Bronchial epithelial cell (primary cell): ENCODE measurements at regions not wholly inside any gene's neighbourhood (a gene's known extent, or its start where the extent isn't known, plus 50 kb on each side); places are given as distances from the start of the nearest gene placed in this dataset.
A peak's percentile ranks its signal among the peaks of the same experiment; 100 is the strongest.

Source experiments
- DNase-seq: peaks from one replicate; pipeline ENCODE4 v3.0.0-alpha.2; 2010; ENCODE audit warnings: low read depth
- FAIRE-seq: peaks from 2 replicates; lab custom pipeline; 2011; peaks lifted over from hg19 to GRCh38; lab: Jason Lieb, UNC
- H3K27me3 ChIP-seq: 2 replicates; pipeline ENCODE4 v1.5.1; 2011; ENCODE audit warnings: low read length; ENCODE audit not compliant: control insufficient read depth, insufficient read depth
- H3K36me3 ChIP-seq: 2 replicates; pipeline ENCODE4 v1.5.1; 2011; ENCODE audit warnings: low read length; ENCODE audit not compliant: control insufficient read depth, insufficient read depth
- H3K4me3 ChIP-seq: 2 replicates; pipeline ENCODE4 v1.5.1; 2011; ENCODE audit warnings: mild to moderate bottlenecking, low read depth, low read length, control low read depth
- TF ChIP-seq, protein P1 (sequence below): IDR thresholded peaks from 2 replicates; pipeline ENCODE4 v1.5.1; 2011; ENCODE audit warnings: mild to moderate bottlenecking, moderate library complexity, low read length, control low read depth, inconsistent platforms; ENCODE audit not compliant: insufficient read depth, severe bottlenecking

DNA sequence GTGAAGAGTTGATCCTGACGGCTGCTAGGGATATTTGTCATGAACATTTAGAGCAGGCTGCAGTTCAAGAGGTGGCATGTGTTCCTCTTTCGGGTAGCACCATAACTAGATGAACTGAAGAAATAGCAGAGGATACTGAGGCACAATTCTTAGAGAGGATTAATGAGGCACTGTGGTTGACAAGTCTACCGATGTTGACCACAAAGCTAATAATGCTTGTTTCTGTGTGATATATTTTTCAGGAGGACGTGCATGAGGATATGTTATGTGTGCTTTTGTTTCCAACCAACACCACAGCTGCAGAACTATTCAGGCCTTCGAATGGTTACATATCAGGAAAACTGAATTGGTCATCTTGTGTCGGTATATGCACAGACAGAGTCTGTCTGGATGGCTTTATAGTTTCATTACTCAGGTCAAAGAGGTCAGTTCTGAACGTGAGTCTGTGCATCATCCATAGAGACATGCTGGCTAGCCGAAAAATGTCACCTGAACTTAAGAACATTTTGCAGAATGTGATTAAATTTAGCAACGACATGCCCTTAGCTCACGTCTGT, 210.1 kb upstream of the IRS2 start:
- TF ChIP-seq, protein P1, sequence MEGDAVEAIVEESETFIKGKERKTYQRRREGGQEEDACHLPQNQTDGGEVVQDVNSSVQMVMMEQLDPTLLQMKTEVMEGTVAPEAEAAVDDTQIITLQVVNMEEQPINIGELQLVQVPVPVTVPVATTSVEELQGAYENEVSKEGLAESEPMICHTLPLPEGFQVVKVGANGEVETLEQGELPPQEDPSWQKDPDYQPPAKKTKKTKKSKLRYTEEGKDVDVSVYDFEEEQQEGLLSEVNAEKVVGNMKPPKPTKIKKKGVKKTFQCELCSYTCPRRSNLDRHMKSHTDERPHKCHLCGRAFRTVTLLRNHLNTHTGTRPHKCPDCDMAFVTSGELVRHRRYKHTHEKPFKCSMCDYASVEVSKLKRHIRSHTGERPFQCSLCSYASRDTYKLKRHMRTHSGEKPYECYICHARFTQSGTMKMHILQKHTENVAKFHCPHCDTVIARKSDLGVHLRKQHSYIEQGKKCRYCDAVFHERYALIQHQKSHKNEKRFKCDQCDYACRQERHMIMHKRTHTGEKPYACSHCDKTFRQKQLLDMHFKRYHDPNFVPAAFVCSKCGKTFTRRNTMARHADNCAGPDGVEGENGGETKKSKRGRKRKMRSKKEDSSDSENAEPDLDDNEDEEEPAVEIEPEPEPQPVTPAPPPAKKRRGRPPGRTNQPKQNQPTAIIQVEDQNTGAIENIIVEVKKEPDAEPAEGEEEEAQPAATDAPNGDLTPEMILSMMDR = no peak
- H3K27me3 ChIP-seq = no peaks in the 10 kb centered on the region
- DNase-seq (no peak), FAIRE-seq (peak; percentile 52)
- no peak overlapping the region for H3K4me3 ChIP-seq
- H3K36me3 ChIP-seq = no peaks in the 10 kb centered on the region

DNA sequence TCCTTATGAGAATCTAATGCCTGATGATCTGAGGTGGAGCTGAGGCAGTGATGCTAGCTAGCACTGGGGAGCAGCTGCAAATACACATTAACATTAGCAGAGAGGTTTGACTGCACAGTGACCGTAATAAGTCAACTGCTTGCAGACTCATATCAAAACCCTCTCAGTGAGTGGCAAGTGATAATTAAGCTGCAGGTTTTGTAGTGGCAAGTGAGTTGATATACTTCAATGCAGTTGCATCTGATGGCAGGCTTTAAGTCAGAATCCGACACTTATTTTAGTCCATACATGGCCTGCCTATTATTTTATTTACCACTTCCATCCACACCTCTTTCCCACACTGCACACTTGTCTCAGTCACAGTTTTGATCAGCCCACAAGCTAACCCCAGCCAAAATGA, 209.2 kb upstream of the IRS2 start:
- TF ChIP-seq, protein P1 = no peak
- Histone ChIP-seq H3K36me3 (no peaks in the 10 kb centered on the region), H3K27me3 (no peaks in the 10 kb centered on the region), H3K4me3 (no peak overlapping the region)
- no peak for FAIRE-seq
- DNase-seq = no peak

DNA sequence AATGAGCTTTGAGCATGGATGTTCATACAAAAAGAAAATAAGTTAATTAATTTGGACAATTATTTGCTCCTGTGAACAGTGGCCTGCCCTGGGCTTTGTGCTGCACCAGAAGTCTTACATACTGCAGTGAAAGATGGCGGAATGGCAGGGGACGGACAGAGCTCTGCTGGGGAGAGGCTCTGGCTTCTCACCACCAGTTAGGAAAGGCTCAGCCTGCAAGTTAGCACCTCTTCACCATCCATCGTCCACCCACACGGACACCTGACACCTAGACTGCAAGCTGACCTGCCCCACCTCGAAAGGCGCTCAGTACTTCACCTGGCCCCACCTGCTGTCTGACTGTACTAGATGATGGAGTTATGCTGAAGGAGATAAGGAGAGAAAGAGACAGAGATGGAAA, 203.9 kb upstream of the IRS2 start:
- TF ChIP-seq, protein P1 = no peak
- Histone ChIP-seq H3K4me3 (no peak overlapping the region), H3K27me3 (no peaks in the 10 kb centered on the region), H3K36me3 (no peaks in the 10 kb centered on the region)
- FAIRE-seq (no peak), DNase-seq (no peak)

DNA sequence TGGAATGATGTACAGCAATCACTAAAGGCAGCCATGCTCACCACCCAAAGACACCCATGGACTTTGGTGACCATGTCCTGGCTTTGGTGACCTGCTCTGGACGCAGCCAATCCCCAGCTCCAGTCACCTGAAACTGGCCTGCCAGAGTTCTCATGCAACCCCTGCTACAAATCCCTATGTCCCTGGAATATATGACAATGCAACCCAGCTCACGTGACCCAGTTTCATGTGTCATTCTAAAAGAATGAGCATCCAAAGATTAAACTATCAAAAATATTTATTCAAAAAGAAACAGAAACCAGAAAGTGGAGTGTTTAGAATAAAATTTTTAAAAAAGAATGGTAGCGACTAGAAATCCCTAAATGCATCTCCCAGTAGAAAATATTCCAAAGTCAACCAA, 203.3 kb upstream of the IRS2 start:
- no peaks in the 10 kb centered on the region for H3K36me3 ChIP-seq
- no peak overlapping the region for H3K4me3 ChIP-seq
- no peaks in the 10 kb centered on the region for H3K27me3 ChIP-seq
- DNase-seq = no peak
- no peak for FAIRE-seq
- TF ChIP-seq, protein P1 = no peak

DNA sequence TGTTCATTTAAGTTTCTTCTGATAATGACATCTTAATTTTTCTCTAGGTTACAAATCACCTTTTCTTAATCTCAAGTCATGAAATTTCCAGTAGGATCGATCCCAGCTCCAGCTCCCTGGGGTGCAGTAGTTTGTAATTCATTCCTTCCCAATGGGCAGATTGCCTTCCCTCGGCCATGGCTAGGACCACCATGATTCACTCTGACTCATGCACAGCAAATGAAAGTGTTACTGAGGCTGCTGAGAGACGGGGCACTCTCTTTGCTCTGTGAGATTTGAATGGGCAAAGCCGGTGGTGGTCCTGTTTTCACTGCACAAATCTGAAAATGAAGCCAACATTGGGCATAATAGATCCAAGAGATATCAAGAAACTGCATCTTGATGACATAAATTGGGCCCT, 202.8 kb upstream of the IRS2 start:
- H3K4me3 ChIP-seq = no peak overlapping the region
- DNase-seq (no peak), FAIRE-seq (no peak)
- no peaks in the 10 kb centered on the region for H3K36me3 ChIP-seq
- no peaks in the 10 kb centered on the region for H3K27me3 ChIP-seq
- TF ChIP-seq, protein P1 = no peak

DNA sequence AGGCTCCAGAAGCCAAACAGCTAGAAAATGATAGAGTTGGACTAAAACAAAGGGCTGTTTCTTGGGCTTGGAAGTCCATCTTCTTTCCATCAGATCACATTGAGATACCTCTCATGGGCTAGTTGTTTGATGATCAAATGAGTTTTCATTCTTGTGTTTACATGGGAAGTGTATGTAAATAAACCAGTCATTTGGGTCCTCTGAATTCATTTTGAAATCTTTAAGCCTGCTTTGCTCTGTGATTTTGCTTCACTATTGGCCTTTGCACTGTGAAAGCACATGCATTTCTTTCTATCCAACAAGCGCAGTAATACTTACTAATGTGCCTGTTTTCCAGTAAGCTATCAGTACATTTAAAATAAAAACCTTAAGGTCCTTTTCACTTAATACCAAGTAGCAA, 200.5 kb upstream of the IRS2 start:
- DNase-seq (no peak), FAIRE-seq (no peak)
- TF ChIP-seq, protein P1 = no peak
- Histone ChIP-seq H3K36me3 (no peaks in the 10 kb centered on the region), H3K4me3 (no peak overlapping the region), H3K27me3 (no peaks in the 10 kb centered on the region)
